Endothelial cell of umbilical vein (primary cell): ENCODE measurements at regions not wholly inside any gene's neighbourhood (a gene's known extent, or its start where the extent isn't known, plus 50 kb on each side); places are given as distances from the start of the nearest gene placed in this dataset.

Source experiments
- BruUV-seq: library from RNA; stranded (reverse); fragments of 400-500 nt; replicated peaks from 2 replicates; lab custom pipeline; 2021; lab: Mats Ljungman, UMichigan
- CTCF ChIA-PET: fragments of 300-600, 350-600 bp; sonication (Branson Sonifier 250); formaldehyde crosslinking; loops from one replicate; lab custom pipeline; 2021; ENCODE audit warnings: antibody characterized with exemption, inconsistent platforms; lab: Charles Lee
- POLR2A ChIA-PET: fragments of 300-600, 350-600 bp; sonication (Branson Sonifier 250); formaldehyde crosslinking; loops from one replicate; lab custom pipeline; 2021; ENCODE audit warnings: antibody characterized with exemption, inconsistent platforms; lab: Charles Lee
- DNase-seq: peaks from one replicate; pipeline ENCODE4 v3.0.0-alpha.2; 2011; ENCODE audit warnings: low read depth, low spot score
- FAIRE-seq: peaks from 2 replicates; lab custom pipeline; 2011; peaks lifted over from hg19 to GRCh38; lab: Jason Lieb, UNC
- H2AFZ ChIP-seq: 2 replicates; pipeline ENCODE4 v1.6.0; 2012; ENCODE audit warnings: low read depth, low read length, control low read depth, inconsistent platforms
- H3K27ac ChIP-seq: 2 replicates; pipeline ENCODE4 v1.5.1; 2011; ENCODE audit warnings: low read depth, mild to moderate bottlenecking, control low read depth, low read length, moderate library complexity; ENCODE audit not compliant: insufficient read depth
- H3K27me3 ChIP-seq, 2 experiments: 2 replicates each; pipeline versions ENCODE4 v1.6.0 to v1.6.1; 2011; ENCODE audit warnings: low read length in 2 of 2, mixed read lengths in 1 of 2; ENCODE audit not compliant: control insufficient read depth in 2 of 2, insufficient read depth in 2 of 2
- H3K36me3 ChIP-seq, 2 experiments: 2 replicates in 1 of 2; 3 replicates in 1 of 2; pipeline ENCODE4 v1.5.1; 2011; ENCODE audit warnings: low read length in 2 of 2, mild to moderate bottlenecking in 1 of 2, moderate library complexity in 1 of 2; ENCODE audit not compliant: control insufficient read depth in 2 of 2, insufficient read depth in 2 of 2; ENCODE audit errors: extremely low read depth in 1 of 2
- H3K4me1 ChIP-seq: 3 replicates; pipeline ENCODE4 v1.5.1; 2011; ENCODE audit warnings: mild to moderate bottlenecking, low read length; ENCODE audit not compliant: control insufficient read depth, insufficient read depth; ENCODE audit errors: extremely low read depth
- H3K4me2 ChIP-seq: 2 replicates; pipeline ENCODE4 v1.6.1; 2011; ENCODE audit warnings: low read length, control low read depth, mixed read lengths; ENCODE audit not compliant: insufficient read depth
- H3K4me3 ChIP-seq, 3 experiments: fragments of 200-600 bp in 1 of 3; sonication (generic), shearing (Covaris generic) in 1 of 3; replicated peaks in 1 of 3; 2 replicates each; pipeline ENCODE4 v1.5.1; 2011 to 2016; ENCODE audit warnings: control low read depth in 3 of 3, low read length in 3 of 3, mild to moderate bottlenecking in 2 of 3, inconsistent platforms in 1 of 3, low read depth in 1 of 3, moderate library complexity in 1 of 3; ENCODE audit not compliant: insufficient read depth in 1 of 3
- H3K79me2 ChIP-seq: 2 replicates; pipeline ENCODE4 v1.6.0; 2012; ENCODE audit warnings: low read length, inconsistent platforms; ENCODE audit not compliant: control insufficient read depth, insufficient read depth
- H3K9ac ChIP-seq: replicated peaks from 2 replicates; pipeline ENCODE3; 2011; ENCODE audit warnings: low read length, control low read depth; ENCODE audit not compliant: insufficient read depth; ENCODE audit errors: extremely low read depth
- H3K9me1 ChIP-seq: replicated peaks from 3 replicates; pipeline ENCODE4 v1.6.0; 2011; ENCODE audit warnings: mild to moderate bottlenecking, low read length; ENCODE audit not compliant: control insufficient read depth, insufficient read depth; ENCODE audit errors: extremely low read depth
- H3K9me3 ChIP-seq: replicated peaks from 2 replicates; pipeline ENCODE4 v1.5.1; 2012; ENCODE audit warnings: low read length, inconsistent platforms; ENCODE audit not compliant: control insufficient read depth, insufficient read depth
- H4K20me1 ChIP-seq: replicated peaks from 2 replicates; pipeline ENCODE3; 2011; ENCODE audit warnings: mild to moderate bottlenecking, low read length; ENCODE audit not compliant: control insufficient read depth, insufficient read depth; ENCODE audit errors: extremely low read depth
- CTCF ChIP-seq, 2 donors: IDR thresholded peaks; 1 replicate in 1 of 2; 2 replicates in 1 of 2; pipeline ENCODE4 v1.5.1; 2011; ENCODE audit warnings: low read length in 2 of 2, mild to moderate bottlenecking in 2 of 2, moderate library complexity in 2 of 2, control low read depth in 1 of 2, inconsistent platforms in 1 of 2, low read depth in 1 of 2; ENCODE audit not compliant: insufficient read depth in 1 of 2; ENCODE audit errors: extremely low read depth in 1 of 2
- EZH2 ChIP-seq: IDR thresholded peaks from 2 replicates; pipeline ENCODE4 v1.6.1; 2012; ENCODE audit warnings: borderline replicate concordance, low read depth, mild to moderate bottlenecking, moderate library complexity, low read length, inconsistent platforms; ENCODE audit not compliant: severe bottlenecking
- FOS ChIP-seq: IDR thresholded peaks from 2 replicates; pipeline ENCODE4 v1.6.1; 2011; ENCODE audit warnings: mild to moderate bottlenecking, low read length, moderate library complexity, borderline replicate concordance; ENCODE audit not compliant: insufficient read depth
- GATA2 ChIP-seq: IDR thresholded peaks from 2 replicates; pipeline ENCODE4 v1.7.0; 2011; ENCODE audit warnings: low read depth, mild to moderate bottlenecking, moderate library complexity, mixed read lengths, low read length; ENCODE audit not compliant: insufficient read length, insufficient read depth
- JUN ChIP-seq: IDR thresholded peaks from 2 replicates; pipeline ENCODE4 v1.6.1; 2011; ENCODE audit warnings: borderline replicate concordance, low read depth; ENCODE audit not compliant: insufficient read length, insufficient read depth
- MAX ChIP-seq: IDR thresholded peaks from 2 replicates; pipeline ENCODE4 v1.6.1; 2011; ENCODE audit not compliant: insufficient read depth, insufficient read length
- MYC ChIP-seq: IDR thresholded peaks from one replicate; pipeline ENCODE4 v1.6.1; 2011; ENCODE audit warnings: mild to moderate bottlenecking, low read depth, low read length
- POLR2A ChIP-seq: IDR thresholded peaks from 2 replicates; pipeline ENCODE4 v1.6.1; 2012; ENCODE audit warnings: low read depth, mild to moderate bottlenecking, control low read depth, low read length
- POLR2AphosphoS5 ChIP-seq: IDR thresholded peaks from 2 replicates; pipeline ENCODE4 v1.6.1; 2012; ENCODE audit warnings: low read depth, mild to moderate bottlenecking, control low read depth, low read length, moderate library complexity; ENCODE audit not compliant: insufficient read depth
- dilution Hi-C: fragments of 300-500 bp; cut with MboI; formaldehyde crosslinking; loops from one replicate; pipeline ENCODE4 v1.15.0; 2019; ENCODE audit warnings: low sequenced_read_pairs; ENCODE audit not compliant: extremely low pct_ligation_motif_present
- intact Hi-C: fragments of 100-400 bp; cut with micrococcal nuclease; formaldehyde crosslinking; loops from one replicate; pipeline ENCODE4 v1.10.0; 2022

- FAIRE-seq: no peak
- TF ChIP-seq CTCF (IDR thresholded peaks at IDR 0.05; ENCODE audit: extremely low read depth in 1 of 2, insufficient read depth in 1 of 2, low read depth in 1 of 2, low read length in 2 of 2) (no peak), POLR2AphosphoS5 (no peak), MAX (no peak), GATA2 (no peak), EZH2 (no peak), JUN (no peak), FOS (no peak), MYC (no peak), POLR2A (no peak)
- POLR2A ChIA-PET: no interaction called here
Measured at GRCh38 chr18:78293540-78293939, 686.1 kb upstream of the SALL3 start.

More at GRCh38 chr18:78293540-78293939, 686.1 kb upstream of the SALL3 start:
- no peaks in the 10 kb centered on the region for H3K9me1 ChIP-seq
- H3K4me2 ChIP-seq: no peak overlapping the region
- no peak overlapping the region for H3K4me3 ChIP-seq
- CTCF ChIA-PET: no interaction called here
- H3K27ac ChIP-seq: no peak overlapping the region
- H3K4me1 ChIP-seq: no peaks in the 10 kb centered on the region
- no peaks in the 10 kb centered on the region for H4K20me1 ChIP-seq
- no peak overlapping the region for H2AFZ ChIP-seq
- dilution Hi-C loops (no loop called here), intact Hi-C loops (no loop called here)
- no peak overlapping the region for H3K9ac ChIP-seq
- no TSS peak for BruUV-seq
- H3K9me3 ChIP-seq: peaks cover 8% of the 10 kb centered on the region
- H3K27me3 ChIP-seq: no peaks in the 10 kb centered on the region
- H3K36me3 ChIP-seq: no peaks in the 10 kb centered on the region
- H3K79me2 ChIP-seq: no peaks in the 10 kb centered on the region
- DNase-seq: no peak
